GM21423 (cell line): ENCODE measurements at regions not wholly inside any gene's neighbourhood (a gene's known extent, or its start where the extent isn't known, plus 50 kb on each side); places are given as distances from the start of the nearest gene placed in this dataset.

ENCODE experiments used
- ATAC-seq: cut with Tn5 transposase; IDR thresholded peaks from one replicate; pipeline ENCODE4 v1.9.1; 2021; ENCODE audit warnings: mild to moderate bottlenecking, moderate library complexity; ENCODE audit not compliant: unreplicated experiment

GRCh38 chr7:142347091-142347490 lies 89.2 kb upstream of the PRSS58 start:
- ATAC-seq: no peak

- ATAC-seq: no peak
Observed at GRCh38 chr7:142345811-142346210, 88.0 kb upstream of the PRSS58 start.

GRCh38 chr7:142338633-142339501 lies 81.0 kb upstream of the PRSS58 start:
- ATAC-seq: no peak

GRCh38 chr7:142337054-142338001 lies 79.5 kb upstream of the PRSS58 start:
- no peak for ATAC-seq

GRCh38 chr7:142334806-142335205 lies 76.9 kb upstream of the PRSS58 start:
- no peak for ATAC-seq

GRCh38 chr7:142334236-142334635 lies 76.4 kb upstream of the PRSS58 start:
- no peak for ATAC-seq

GRCh38 chr7:142332421-142332820 lies 74.6 kb upstream of the PRSS58 start:
- ATAC-seq: no peak

- no peak for ATAC-seq
Observed at GRCh38 chr7:142331941-142332340, 74.1 kb upstream of the PRSS58 start.

GRCh38 chr7:142329062-142329790 lies 71.4 kb upstream of the PRSS58 start:
- no peak for ATAC-seq

- no peak for ATAC-seq
Observed at GRCh38 chr7:142328551-142328950, 70.7 kb upstream of the PRSS58 start.

GRCh38 chr7:142327628-142328405 lies 70.0 kb upstream of the PRSS58 start:
- ATAC-seq: no peak

GRCh38 chr7:142323706-142324105 lies 65.8 kb upstream of the PRSS58 start:
- no peak for ATAC-seq

GRCh38 chr7:142321391-142321790 lies 63.5 kb upstream of the PRSS58 start:
- ATAC-seq: no peak

GRCh38 chr7:142320883-142321282 lies 63.0 kb upstream of the PRSS58 start:
- ATAC-seq: no peak

GRCh38 chr7:142319970-142320369 lies 62.1 kb upstream of the PRSS58 start:
- no peak for ATAC-seq

GRCh38 chr7:142314281-142314680 lies 56.4 kb upstream of the PRSS58 start:
- ATAC-seq: no peak

GRCh38 chr7:142313528-142313927 lies 55.7 kb upstream of the PRSS58 start:
- no peak for ATAC-seq

GRCh38 chr7:142311876-142312275 lies 54.0 kb upstream of the PRSS58 start:
- no peak for ATAC-seq

- ATAC-seq: no peak
Observed at GRCh38 chr7:142308918-142309317, 51.1 kb upstream of the PRSS58 start.

- no peak for ATAC-seq
Observed at GRCh38 chr7:142308326-142308725, 50.5 kb upstream of the PRSS58 start.
